Kidney (tissue), 13 donors: ENCODE measurements at regions not wholly inside any gene's neighbourhood (a gene's known extent, or its start where the extent isn't known, plus 50 kb on each side); places are given as distances from the start of the nearest gene placed in this dataset.

Source experiments
- DNase-seq, 5 donors: peaks; one replicate each; pipeline ENCODE4 v3.0.0-alpha.2; 2013 to 2020
- FAIRE-seq: peaks from 2 replicates; lab custom pipeline; 2012; peaks lifted over from hg19 to GRCh38; lab: Jason Lieb, UNC
- H3K27ac ChIP-seq, 2 donors: one replicate each; pipeline ENCODE4 v1.7.0; 2013; ENCODE audit warnings: low read depth in 2 of 2, low read length in 2 of 2, inconsistent platforms in 1 of 2
- H3K27me3 ChIP-seq: one replicate; pipeline ENCODE4 v1.7.1; 2013; ENCODE audit warnings: low read length, inconsistent platforms; ENCODE audit not compliant: control insufficient read depth, insufficient read depth
- H3K36me3 ChIP-seq, 3 donors: one replicate each; pipeline versions ENCODE4 v1.7.0 to v1.7.1; 2013; ENCODE audit warnings: low read length in 3 of 3, control low read depth in 1 of 3, inconsistent platforms in 1 of 3; ENCODE audit not compliant: insufficient read depth in 3 of 3, control insufficient read depth in 2 of 3
- H3K4me1 ChIP-seq, 3 donors: one replicate each; pipeline versions ENCODE4 v1.7.0 to v1.7.1; 2013; ENCODE audit warnings: low read length in 3 of 3, inconsistent platforms in 1 of 3, low read depth in 1 of 3; ENCODE audit not compliant: control insufficient read depth in 2 of 3, insufficient read depth in 2 of 3
- H3K4me3 ChIP-seq, 3 donors: one replicate each; pipeline versions ENCODE4 v1.7.0 to v1.8.1; 2013; ENCODE audit warnings: low read length in 3 of 3, control low read depth in 1 of 3, inconsistent platforms in 1 of 3
- H3K9ac ChIP-seq, 3 donors: one replicate each; pipeline versions ENCODE4 v1.7.0 to v1.7.1; 2013; ENCODE audit warnings: low read length in 3 of 3, control low read depth in 1 of 3, inconsistent platforms in 1 of 3
- H3K9me3 ChIP-seq, 3 donors: one replicate each; pipeline versions ENCODE4 v1.7.0 to v1.7.1; 2013; ENCODE audit warnings: low read length in 3 of 3, control low read depth in 1 of 3, inconsistent platforms in 1 of 3; ENCODE audit not compliant: control insufficient read depth in 2 of 3, insufficient read depth in 1 of 3
- intact Hi-C: fragments of 100-400 bp; cut with DNase I; formaldehyde crosslinking; loops from one replicate; pipeline ENCODE4 v1.11.1; 2022
- TF ChIP-seq, protein P1 (sequence below): IDR thresholded peaks from 3 replicates; pipeline ENCODE4 v1.5.1; 2012; ENCODE audit warnings: mild to moderate bottlenecking, moderate library complexity, borderline replicate concordance; ENCODE audit not compliant: insufficient read depth; ENCODE audit errors: extremely low read depth
- donor health status: control.
- donor health status: control.
- donor health status: control.
- donor health status: control.
- donor health status: control.
- donor health status: DM: yes; HTN: yes; CAD: no.
- donor health status: Normal renal cell carcinoma (clear cell type).

DNA sequence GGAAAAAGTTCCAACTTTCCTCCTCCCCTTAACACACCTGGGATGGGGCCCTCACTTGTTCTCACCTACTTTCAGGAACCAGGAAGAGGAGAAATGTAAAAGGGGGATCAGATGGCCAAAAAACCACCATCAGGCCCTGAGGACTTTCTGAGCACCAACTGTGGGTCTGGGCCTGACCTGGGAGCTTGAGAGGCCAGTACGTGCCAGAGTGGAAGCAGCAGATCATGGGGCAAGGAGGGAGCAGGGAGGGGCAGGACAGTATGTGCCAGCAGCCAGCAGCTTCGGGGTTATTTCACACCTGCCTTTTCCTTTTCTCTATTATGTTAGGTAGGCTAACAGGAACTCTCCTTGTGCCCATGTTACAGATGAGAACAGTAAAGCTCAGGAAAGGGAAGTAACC is 118.8 kb upstream of the UNC5B start:
- no peaks in the 10 kb centered on the region for H3K36me3 ChIP-seq
- no peak overlapping the region for H3K27ac ChIP-seq
- H3K4me1 ChIP-seq = no peaks in the 10 kb centered on the region
- no peaks in the 10 kb centered on the region for H3K27me3 ChIP-seq
- H3K9me3 ChIP-seq = peaks cover 0 to 4% (median 0%) of the 10 kb centered on the region in 3 donors
- TF ChIP-seq, protein P1, sequence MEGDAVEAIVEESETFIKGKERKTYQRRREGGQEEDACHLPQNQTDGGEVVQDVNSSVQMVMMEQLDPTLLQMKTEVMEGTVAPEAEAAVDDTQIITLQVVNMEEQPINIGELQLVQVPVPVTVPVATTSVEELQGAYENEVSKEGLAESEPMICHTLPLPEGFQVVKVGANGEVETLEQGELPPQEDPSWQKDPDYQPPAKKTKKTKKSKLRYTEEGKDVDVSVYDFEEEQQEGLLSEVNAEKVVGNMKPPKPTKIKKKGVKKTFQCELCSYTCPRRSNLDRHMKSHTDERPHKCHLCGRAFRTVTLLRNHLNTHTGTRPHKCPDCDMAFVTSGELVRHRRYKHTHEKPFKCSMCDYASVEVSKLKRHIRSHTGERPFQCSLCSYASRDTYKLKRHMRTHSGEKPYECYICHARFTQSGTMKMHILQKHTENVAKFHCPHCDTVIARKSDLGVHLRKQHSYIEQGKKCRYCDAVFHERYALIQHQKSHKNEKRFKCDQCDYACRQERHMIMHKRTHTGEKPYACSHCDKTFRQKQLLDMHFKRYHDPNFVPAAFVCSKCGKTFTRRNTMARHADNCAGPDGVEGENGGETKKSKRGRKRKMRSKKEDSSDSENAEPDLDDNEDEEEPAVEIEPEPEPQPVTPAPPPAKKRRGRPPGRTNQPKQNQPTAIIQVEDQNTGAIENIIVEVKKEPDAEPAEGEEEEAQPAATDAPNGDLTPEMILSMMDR = no peak
- H3K4me3 ChIP-seq = no peak overlapping the region
- DNase-seq (peak in 1 of 5 donors; percentile 36), FAIRE-seq (no peak)
- H3K9ac ChIP-seq = no peak overlapping the region
- intact Hi-C loops = no loop called here

DNA sequence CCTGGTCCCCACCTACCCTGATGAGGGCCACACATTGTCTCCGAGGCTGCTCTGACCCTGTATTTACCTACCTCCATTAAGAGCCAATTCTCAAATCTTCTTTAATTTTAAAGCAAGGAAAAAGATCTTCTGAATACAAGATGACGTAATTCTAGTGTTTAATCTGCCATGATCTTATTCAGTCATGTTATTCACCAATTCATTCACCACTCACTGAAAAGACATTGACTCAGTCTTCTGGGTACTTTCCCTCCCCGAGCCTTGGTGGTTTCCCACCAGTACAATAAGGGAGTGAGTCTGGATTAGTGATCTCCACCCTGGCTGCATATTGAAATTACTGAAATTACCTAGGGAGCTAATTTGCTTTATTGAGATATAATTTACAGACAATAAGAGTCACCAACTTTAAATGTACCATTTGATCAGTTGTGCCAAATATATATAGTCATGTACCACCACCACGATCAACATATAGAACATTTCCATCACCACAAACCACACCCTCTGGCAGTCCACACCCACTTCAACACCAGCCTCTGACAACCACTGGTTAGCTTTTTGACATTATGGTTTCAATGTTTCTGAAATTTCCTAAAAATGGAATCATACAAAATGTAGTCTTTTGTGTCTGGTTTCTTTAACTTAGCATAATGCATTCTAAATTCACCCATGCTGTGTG is 117.5 kb upstream of the UNC5B start:
- Histone ChIP-seq H3K9me3 (peaks cover 0 to 6% (median 0%) of the 10 kb centered on the region in 3 donors), H3K4me3 (no peak overlapping the region), H3K27me3 (no peaks in the 10 kb centered on the region), H3K36me3 (no peaks in the 10 kb centered on the region), H3K9ac (no peak overlapping the region), H3K27ac (no peak overlapping the region), H3K4me1 (no peaks in the 10 kb centered on the region)
- intact Hi-C loops = no loop called here
- TF ChIP-seq, protein P1 = no peak
- FAIRE-seq = no peak
- DNase-seq = no peak

DNA sequence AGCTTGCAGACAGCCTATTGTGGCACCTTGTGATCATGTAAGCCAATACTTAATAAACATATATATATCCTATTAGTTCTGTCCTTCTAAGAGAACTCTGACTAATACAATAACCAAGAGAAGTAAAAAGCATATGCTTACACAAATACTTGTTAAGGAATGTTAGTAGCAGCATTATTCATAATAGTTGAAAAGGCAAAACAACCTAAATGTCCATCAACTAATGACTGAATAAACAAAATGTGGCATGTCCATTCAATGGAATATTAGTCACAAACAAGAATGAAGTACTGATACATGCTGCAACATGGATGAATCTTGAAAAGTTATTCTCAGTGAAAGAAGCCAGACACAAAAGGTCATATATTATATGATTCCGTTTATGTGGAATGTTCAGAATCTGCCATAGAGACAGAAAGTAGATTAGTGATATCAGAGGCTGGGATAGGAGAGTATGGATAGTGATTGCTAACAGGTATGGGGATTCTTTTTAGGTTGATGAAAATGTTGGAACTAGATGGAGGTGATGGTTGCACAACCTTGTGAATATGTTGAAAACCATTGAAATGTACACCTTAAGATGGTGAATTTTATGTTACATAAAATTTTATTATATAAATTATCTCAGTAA is 112.5 kb upstream of the UNC5B start:
- Histone ChIP-seq H3K36me3 (no peaks in the 10 kb centered on the region), H3K27me3 (no peaks in the 10 kb centered on the region), H3K9ac (no peak overlapping the region), H3K9me3 (peaks cover 0 to 6% (median 0%) of the 10 kb centered on the region in 3 donors), H3K4me1 (no peaks in the 10 kb centered on the region), H3K27ac (no peak overlapping the region), H3K4me3 (no peak overlapping the region)
- TF ChIP-seq, protein P1 = no peak
- FAIRE-seq (no peak), DNase-seq (no peak)
- intact Hi-C loops = no loop called here
